ENCODE measurements at regions not wholly inside any gene's neighbourhood (a gene's known extent, or its start where the extent isn't known, plus 50 kb on each side); places are given as distances from the start of the nearest gene placed in this dataset.

DNA sequence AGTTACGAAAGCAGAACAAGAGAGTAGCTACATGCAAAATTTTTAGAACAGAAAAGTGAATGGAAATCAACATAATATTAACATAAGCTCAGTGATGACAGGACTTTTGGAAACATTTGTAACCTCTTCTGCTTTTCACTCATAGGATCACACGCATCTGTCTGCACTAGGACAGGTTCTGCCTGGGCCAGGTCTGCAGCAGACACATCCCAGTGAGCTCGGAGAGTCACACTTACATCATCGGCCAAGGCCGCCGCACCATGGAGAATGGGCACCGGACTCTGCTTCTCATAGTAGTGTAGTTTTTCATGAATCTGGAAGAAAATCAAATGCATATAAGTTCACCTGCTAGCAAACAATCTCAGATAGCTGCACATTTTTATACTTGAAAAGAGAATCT, 150.9 kb upstream of the ODAD2 start:
- H3K27me3 ChIP-seq (replicated peaks; ENCODE audit: insufficient read depth, low read length): no peaks in the 10 kb centered on the region
- no peak overlapping the region for H3K4me2 ChIP-seq (ENCODE audit: low read depth, low read length)
- no peaks in the 10 kb centered on the region for H3K36me3 ChIP-seq (replicated peaks; ENCODE audit: insufficient read depth, low read length)
- no peaks in the 10 kb centered on the region for H3K79me2 ChIP-seq (ENCODE audit: low read length)
- TF ChIP-seq CTCF (IDR thresholded peaks at IDR 0.05; ENCODE audit: low read length): no peak
- no peak for TF ChIP-seq EZH2phosphoT487 (IDR thresholded peaks at IDR 0.05; ENCODE audit: low read length)
- no peak for TF ChIP-seq EZH2 (optimal IDR thresholded peaks at IDR 0.05; ENCODE audit: low read depth, low read length)
- no peak overlapping the region for H3K4me3 ChIP-seq (ENCODE audit: low read length)
- no peaks in the 10 kb centered on the region for H3K9me3 ChIP-seq (replicated peaks; ENCODE audit: insufficient read depth, low read length)
- H3K9ac ChIP-seq (ENCODE audit: low read length): no peak overlapping the region
- no peaks in the 10 kb centered on the region for H3K4me1 ChIP-seq (ENCODE audit: low read length)
- no peak for DNase-seq
- no peaks in the 10 kb centered on the region for H3K9me2 ChIP-seq (replicated peaks; ENCODE audit: insufficient read depth, low read length)
- no peak overlapping the region for H3K27ac ChIP-seq (ENCODE audit: low read length)
- H4K20me1 ChIP-seq (ENCODE audit: insufficient read depth, low read length): no peaks in the 10 kb centered on the region
- H2AFZ ChIP-seq (ENCODE audit: low read length): no peak overlapping the region
- no peaks in the 10 kb centered on the region for H3F3A ChIP-seq (ENCODE audit: insufficient read depth, low read length)

DNA sequence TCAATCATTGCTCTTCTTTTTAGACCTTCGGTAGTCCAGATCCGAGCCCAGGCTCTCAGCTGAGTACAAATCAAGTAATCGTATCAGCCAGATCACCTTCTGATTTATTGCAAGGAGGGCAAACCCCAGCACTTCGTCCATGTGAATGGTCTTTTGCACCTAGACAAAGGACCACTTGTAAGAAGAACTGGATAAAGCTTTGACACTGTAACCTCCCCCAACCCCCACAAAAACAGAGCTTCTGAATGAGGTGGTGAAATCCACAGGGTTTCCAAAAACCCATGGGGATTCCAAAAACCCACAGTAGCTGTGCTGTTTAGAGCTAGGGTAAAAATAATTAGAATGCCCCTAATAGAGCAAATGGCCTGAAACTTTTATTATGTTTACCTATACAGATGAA, 148.8 kb upstream of the ODAD2 start:
- H3K4me3 ChIP-seq (ENCODE audit: low read length): no peak overlapping the region
- no peak overlapping the region for H3K27ac ChIP-seq (ENCODE audit: low read length)
- TF ChIP-seq CTCF (IDR thresholded peaks at IDR 0.05; ENCODE audit: low read length) (no peak), EZH2 (optimal IDR thresholded peaks at IDR 0.05; ENCODE audit: low read depth, low read length) (no peak), EZH2phosphoT487 (IDR thresholded peaks at IDR 0.05; ENCODE audit: low read length) (no peak)
- H4K20me1 ChIP-seq (ENCODE audit: insufficient read depth, low read length): no peaks in the 10 kb centered on the region
- H2AFZ ChIP-seq (ENCODE audit: low read length): no peak overlapping the region
- no peaks in the 10 kb centered on the region for H3K27me3 ChIP-seq (replicated peaks; ENCODE audit: insufficient read depth, low read length)
- no peaks in the 10 kb centered on the region for H3K79me2 ChIP-seq (ENCODE audit: low read length)
- DNase-seq: no peak
- no peaks in the 10 kb centered on the region for H3K9me3 ChIP-seq (replicated peaks; ENCODE audit: insufficient read depth, low read length)
- H3K9me2 ChIP-seq (replicated peaks; ENCODE audit: insufficient read depth, low read length): no peaks in the 10 kb centered on the region
- no peaks in the 10 kb centered on the region for H3K4me1 ChIP-seq (ENCODE audit: low read length)
- H3K4me2 ChIP-seq (ENCODE audit: low read depth, low read length): no peak overlapping the region
- H3F3A ChIP-seq (ENCODE audit: insufficient read depth, low read length): no peaks in the 10 kb centered on the region
- H3K36me3 ChIP-seq (replicated peaks; ENCODE audit: insufficient read depth, low read length): no peaks in the 10 kb centered on the region
- H3K9ac ChIP-seq (ENCODE audit: low read length): no peak overlapping the region

- Histone ChIP-seq H3K9me2 (replicated peaks; ENCODE audit: insufficient read depth, low read length) (no peaks in the 10 kb centered on the region), H3K27me3 (replicated peaks; ENCODE audit: insufficient read depth, low read length) (no peaks in the 10 kb centered on the region), H3K36me3 (replicated peaks; ENCODE audit: insufficient read depth, low read length) (no peaks in the 10 kb centered on the region), H3K79me2 (ENCODE audit: low read length) (no peaks in the 10 kb centered on the region), H3K9ac (ENCODE audit: low read length) (no peak overlapping the region), H3K27ac (ENCODE audit: low read length) (no peak overlapping the region), H3K9me3 (replicated peaks; ENCODE audit: insufficient read depth, low read length) (no peaks in the 10 kb centered on the region; the same call in 1 of the 2 replicates), H4K20me1 (ENCODE audit: insufficient read depth, low read length) (no peaks in the 10 kb centered on the region), H3K4me3 (ENCODE audit: low read length) (no peak overlapping the region), H2AFZ (ENCODE audit: low read length) (no peak overlapping the region), H3F3A (ENCODE audit: insufficient read depth, low read length) (no peaks in the 10 kb centered on the region), H3K4me1 (ENCODE audit: low read length) (no peaks in the 10 kb centered on the region), H3K4me2 (ENCODE audit: low read depth, low read length) (no peak overlapping the region)
- DNase-seq: no peak
- no peak for TF ChIP-seq CTCF (IDR thresholded peaks at IDR 0.05; ENCODE audit: low read length)
- TF ChIP-seq EZH2 (optimal IDR thresholded peaks at IDR 0.05; ENCODE audit: low read depth, low read length): no peak
- no peak for TF ChIP-seq EZH2phosphoT487 (IDR thresholded peaks at IDR 0.05; ENCODE audit: low read length)
Measured at GRCh38 chr10:28139138-28139537, 140.3 kb upstream of the ODAD2 start.

All from MM.1S (cell line).